ENCODE measurements at regions not wholly inside any gene's neighbourhood (a gene's known extent, or its start where the extent isn't known, plus 50 kb on each side); places are given as distances from the start of the nearest gene placed in this dataset.

GRCh38 chr6:43938178-43939105 is 168.4 kb downstream of the VEGFA start:
- TF ChIP-seq CTCF (conservative IDR thresholded peaks at IDR 0.05; ENCODE audit: low read depth, low read length) (no peak), EZH2 (IDR thresholded peaks at IDR 0.05; ENCODE audit: low read length, unreplicated experiment) (no peak), EZH2phosphoT487 (IDR thresholded peaks at IDR 0.05; ENCODE audit: borderline replicate concordance, low read length) (no peak)
